Muscle of leg (tissue), 3 donors: ENCODE measurements at regions not wholly inside any gene's neighbourhood (a gene's known extent, or its start where the extent isn't known, plus 50 kb on each side); places are given as distances from the start of the nearest gene placed in this dataset.

Experiments used
- DNase-seq: peaks from one replicate; pipeline ENCODE4 v3.0.0; 2013
- H3K27ac ChIP-seq: one replicate; pipeline ENCODE4 v1.5.1; 2013; ENCODE audit warnings: mild to moderate bottlenecking, low read length, control low read depth
- H3K27me3 ChIP-seq: one replicate; pipeline ENCODE4 v1.6.1; 2013; ENCODE audit warnings: low read length; ENCODE audit not compliant: control insufficient read depth, insufficient read depth
- H3K36me3 ChIP-seq: one replicate; pipeline ENCODE4 v1.6.1; 2013; ENCODE audit warnings: low read length; ENCODE audit not compliant: control insufficient read depth, insufficient read depth
- H3K4me1 ChIP-seq: one replicate; pipeline ENCODE4 v1.6.1; 2013; ENCODE audit warnings: low read length; ENCODE audit not compliant: control insufficient read depth, insufficient read depth
- H3K4me3 ChIP-seq: one replicate; pipeline ENCODE4 v1.5.1; 2013; ENCODE audit warnings: low read length, control low read depth
- H3K9me3 ChIP-seq: replicated peaks from 2 replicates; pipeline ENCODE4 v1.6.1; 2013; ENCODE audit warnings: low read depth, low read length; ENCODE audit not compliant: control insufficient read depth
- WGBS: methylation state at CpG from one replicate; pipeline ENCODE4 v1.1.5; 2013; ENCODE audit warnings: missing lambda C conversion rate; ENCODE audit not compliant: insufficient coverage; 5-methylcytosine and 5-hydroxymethylcytosine counted together

DNA sequence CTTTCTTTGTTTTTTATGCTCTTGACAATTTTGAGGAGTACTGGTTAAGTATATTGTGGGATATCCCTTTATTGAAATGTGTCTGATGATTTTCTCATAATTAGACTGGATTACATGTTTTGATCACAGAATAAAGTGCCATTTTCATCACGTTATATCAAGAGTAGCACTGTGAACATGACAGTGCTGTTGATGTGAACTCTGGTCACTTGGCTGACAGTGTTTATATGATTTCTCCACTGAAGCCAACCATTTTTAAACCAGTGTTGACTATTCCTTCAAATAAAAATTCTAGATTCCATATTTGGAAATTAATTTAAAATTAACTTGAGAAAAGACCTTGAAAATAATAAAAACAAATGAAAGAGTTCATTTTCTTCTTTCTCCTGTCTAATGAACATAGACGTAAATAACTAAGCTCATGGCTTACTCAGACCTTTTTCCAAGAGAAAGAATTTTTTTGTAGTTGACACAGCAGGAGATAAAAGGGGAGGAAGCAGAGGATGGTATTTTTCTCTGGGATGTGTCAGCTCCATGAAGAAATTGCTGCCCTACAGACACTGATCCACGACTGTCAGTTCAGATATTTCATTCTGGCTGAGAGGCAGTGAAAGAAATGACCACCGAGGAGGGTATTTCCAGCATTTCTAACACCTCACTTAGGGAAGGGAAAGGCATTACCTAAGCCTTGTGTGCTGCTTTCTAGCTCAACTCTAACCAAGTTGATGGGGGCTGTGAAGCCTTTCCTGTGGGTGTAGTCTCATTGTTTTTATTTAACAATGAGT is 150.9 kb upstream of the ANK2 start:
- Histone ChIP-seq H3K4me1 (peaks cover 7% of the 10 kb centered on the region), H3K9me3 (no peaks in the 10 kb centered on the region), H3K27ac (no peak overlapping the region), H3K27me3 (no peaks in the 10 kb centered on the region), H3K4me3 (no peak overlapping the region), H3K36me3 (no peaks in the 10 kb centered on the region)
- no peak for DNase-seq
- WGBS = no CpG with 5 or more reads among the region's 4 CpGs

DNA sequence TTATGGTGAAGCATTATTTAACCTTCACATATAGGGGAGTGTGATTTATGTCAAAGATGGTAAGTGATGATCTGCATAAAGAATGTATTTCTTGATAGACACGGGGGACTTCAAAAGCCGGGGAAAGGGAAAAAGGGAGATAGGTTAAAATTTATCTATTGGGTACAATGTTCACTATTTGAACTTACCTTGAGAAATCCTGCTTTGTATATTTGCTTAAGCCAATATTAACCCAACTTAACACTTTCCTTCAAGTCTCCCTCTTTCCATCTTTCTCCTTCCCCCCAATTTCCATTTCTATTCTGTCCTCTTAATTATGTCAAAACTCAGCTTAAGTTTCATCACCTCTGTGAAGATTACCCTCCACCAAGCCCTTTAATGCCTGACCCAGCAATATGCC is 149.0 kb upstream of the ANK2 start:
- Histone ChIP-seq H3K4me1 (peaks cover 7% of the 10 kb centered on the region), H3K27me3 (no peaks in the 10 kb centered on the region), H3K9me3 (no peaks in the 10 kb centered on the region), H3K4me3 (no peak overlapping the region), H3K27ac (no peak overlapping the region), H3K36me3 (no peaks in the 10 kb centered on the region)
- WGBS = no CpG with 5 or more reads among the region's 2 CpGs
- DNase-seq = no peak

DNA sequence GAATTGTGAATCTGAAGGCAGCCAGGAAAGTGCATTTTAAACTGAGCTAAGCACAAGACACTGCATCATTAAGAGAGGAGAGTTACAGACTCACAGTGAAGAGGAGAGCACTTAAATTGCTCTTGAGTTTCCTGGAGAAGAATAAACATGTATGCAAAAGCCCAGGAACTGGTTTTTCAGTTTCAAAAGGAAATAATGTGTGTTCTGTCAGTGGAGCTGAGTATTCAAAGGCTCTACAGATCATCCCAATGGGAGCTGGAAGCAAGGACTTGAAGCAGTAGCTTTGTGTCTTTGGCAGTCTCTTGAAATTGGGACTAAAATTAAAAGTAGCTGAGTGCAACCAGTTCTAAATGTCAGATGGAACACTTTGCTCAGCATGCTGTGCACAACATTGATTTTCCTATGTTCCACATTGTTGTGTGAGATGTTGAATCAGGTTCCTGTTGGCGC is 147.5 kb upstream of the ANK2 start:
- WGBS = no CpG with 5 or more reads among the region's 1 CpG
- peak; percentile 92 for DNase-seq
- H3K36me3 ChIP-seq = peaks cover 2% of the 10 kb centered on the region
- H3K9me3 ChIP-seq = no peaks in the 10 kb centered on the region
- H3K4me3 ChIP-seq = no peak overlapping the region
- H3K4me1 ChIP-seq = peaks cover under 1% of the 10 kb centered on the region
- peak overlapping the region; percentile 54 for H3K27ac ChIP-seq
- H3K27me3 ChIP-seq = no peaks in the 10 kb centered on the region

GRCh38 chr4:112905728-112906127 is 143.7 kb upstream of the ANK2 start:
- Histone ChIP-seq H3K27ac (no peak overlapping the region), H3K36me3 (peaks cover 2% of the 10 kb centered on the region), H3K4me3 (no peak overlapping the region), H3K9me3 (no peaks in the 10 kb centered on the region), H3K27me3 (no peaks in the 10 kb centered on the region), H3K4me1 (peaks cover 4% of the 10 kb centered on the region)
- no peak for DNase-seq
- no CpG with 5 or more reads among the region's 4 CpGs for WGBS

DNA sequence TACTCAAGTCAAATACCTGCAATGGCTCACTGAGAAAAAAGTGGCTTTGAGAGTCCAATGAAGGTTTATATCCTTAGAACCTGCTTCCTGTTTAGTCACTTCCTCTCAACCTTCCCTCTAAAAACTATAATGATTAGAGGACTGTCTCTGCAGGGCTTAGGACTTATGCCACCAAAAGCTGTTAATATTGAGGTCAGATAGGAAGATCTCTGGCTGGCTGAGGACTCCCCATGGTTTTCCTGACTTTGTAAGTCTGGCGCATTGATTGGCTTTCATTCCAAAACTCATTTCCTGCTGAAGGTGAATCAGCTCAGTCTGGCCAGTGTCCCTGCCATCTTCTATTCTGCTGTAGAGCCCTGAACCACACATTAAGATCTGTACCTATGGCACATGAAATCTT is 140.9 kb upstream of the ANK2 start:
- no peak for DNase-seq
- Histone ChIP-seq H3K4me3 (no peak overlapping the region), H3K9me3 (no peaks in the 10 kb centered on the region), H3K4me1 (peaks cover 4% of the 10 kb centered on the region), H3K27me3 (no peaks in the 10 kb centered on the region), H3K27ac (no peak overlapping the region), H3K36me3 (peaks cover 2% of the 10 kb centered on the region)
- 80% methylated on average over 1 of the region's 1 CpG for WGBS

DNA sequence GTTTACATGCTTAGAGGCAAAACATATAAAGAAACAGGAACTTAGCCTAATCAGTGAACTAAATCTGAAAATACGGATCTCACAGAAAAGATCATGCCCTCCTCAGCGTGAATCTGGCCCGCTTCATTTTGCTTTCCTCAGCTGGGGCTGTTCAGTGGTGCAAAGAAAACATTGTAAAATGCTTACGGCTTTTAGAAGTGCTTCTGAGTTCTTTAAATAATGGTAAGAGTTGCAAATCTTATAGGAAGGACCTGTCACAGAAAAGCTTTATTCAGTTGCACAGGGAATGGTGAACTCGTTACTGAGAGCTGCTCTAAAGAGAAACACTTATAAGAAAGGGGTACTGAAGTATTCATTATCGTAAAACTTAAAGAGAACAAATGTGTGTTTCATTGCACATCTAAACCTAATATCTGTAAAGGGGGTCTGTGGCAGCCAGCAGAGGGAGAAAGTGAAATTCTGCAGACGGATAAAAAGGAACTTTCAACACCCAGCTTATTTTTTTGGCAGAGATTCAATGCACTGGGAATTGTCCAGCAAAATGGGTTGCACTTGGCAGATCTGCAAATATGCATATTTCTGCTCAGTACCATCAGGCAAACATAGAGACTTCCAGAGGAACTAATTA is 139.2 kb upstream of the ANK2 start:
- H3K4me3 ChIP-seq = peak overlapping the region; percentile 28
- WGBS = 0% methylated on average over 1 of the region's 7 CpGs
- peak; percentile 86 for DNase-seq
- no peaks in the 10 kb centered on the region for H3K27me3 ChIP-seq
- H3K9me3 ChIP-seq = no peaks in the 10 kb centered on the region
- peaks cover 2% of the 10 kb centered on the region for H3K36me3 ChIP-seq
- H3K4me1 ChIP-seq = peaks cover 4% of the 10 kb centered on the region
- H3K27ac ChIP-seq = peak overlapping the region; percentile 76

DNA sequence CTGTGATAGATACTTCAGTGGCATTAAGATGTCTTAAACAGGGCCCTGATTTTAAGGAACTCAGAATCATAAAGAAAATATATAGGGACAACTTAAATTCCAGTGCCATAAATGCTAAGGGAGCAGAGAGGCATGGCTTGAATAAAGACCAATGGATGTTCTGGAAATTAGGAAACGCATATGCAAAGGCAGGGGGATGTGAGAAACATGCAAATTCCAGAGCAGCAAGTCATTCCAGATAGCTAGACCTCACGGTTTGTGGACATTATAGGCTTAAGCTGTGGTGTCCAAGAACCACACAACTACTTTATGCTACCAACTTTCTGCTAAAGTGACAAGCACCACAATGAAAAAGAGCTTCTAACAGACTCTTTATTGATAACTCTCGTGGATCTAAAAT is 132.6 kb upstream of the ANK2 start:
- WGBS = 65% methylated on average over 2 of the region's 3 CpGs
- no peak overlapping the region for H3K27ac ChIP-seq
- no peaks in the 10 kb centered on the region for H3K9me3 ChIP-seq

DNA sequence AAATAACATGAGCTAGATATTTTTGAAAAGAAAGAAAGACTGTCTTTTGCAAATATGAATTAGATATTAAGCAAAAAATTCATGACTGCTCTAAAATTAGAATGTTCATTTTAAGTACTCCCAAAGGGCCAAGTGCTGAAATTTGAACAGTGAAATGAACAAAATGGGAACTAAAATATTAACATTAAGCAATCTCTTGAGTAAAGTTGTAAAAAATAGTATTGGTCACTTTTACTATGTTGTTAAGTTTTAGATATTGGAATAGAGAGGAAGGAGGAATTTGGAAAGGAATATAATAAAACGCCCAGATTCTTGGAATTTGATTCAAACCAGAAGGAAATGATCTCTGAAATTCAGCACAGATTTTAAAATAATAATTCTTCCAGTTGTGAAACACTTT is 125.9 kb upstream of the ANK2 start:
- H3K4me1 ChIP-seq = no peaks in the 10 kb centered on the region
- DNase-seq = peak; percentile 89
- no peak overlapping the region for H3K4me3 ChIP-seq
- no peaks in the 10 kb centered on the region for H3K27me3 ChIP-seq
- H3K27ac ChIP-seq = peak overlapping the region; percentile 56
- H3K9me3 ChIP-seq = no peaks in the 10 kb centered on the region
- no peaks in the 10 kb centered on the region for H3K36me3 ChIP-seq
- WGBS = no CpG with 5 or more reads among the region's 1 CpG

More for the DNA sequence above, 132.6 kb upstream of the ANK2 start:
- no peaks in the 10 kb centered on the region for H3K27me3 ChIP-seq
- no peaks in the 10 kb centered on the region for H3K4me1 ChIP-seq
- H3K4me3 ChIP-seq = no peak overlapping the region
- DNase-seq = no peak
- H3K36me3 ChIP-seq = no peaks in the 10 kb centered on the region

- Histone ChIP-seq H3K27me3 (no peaks in the 10 kb centered on the region), H3K9me3 (no peaks in the 10 kb centered on the region), H3K4me1 (no peaks in the 10 kb centered on the region), H3K4me3 (no peak overlapping the region), H3K36me3 (no peaks in the 10 kb centered on the region), H3K27ac (no peak overlapping the region)
- no peak for DNase-seq
- 100% methylated on average over 1 of the region's 1 CpG for WGBS
These were observed 122.6 kb upstream of the ANK2 start for GRCh38 chr4:112926819-112927218.

DNA sequence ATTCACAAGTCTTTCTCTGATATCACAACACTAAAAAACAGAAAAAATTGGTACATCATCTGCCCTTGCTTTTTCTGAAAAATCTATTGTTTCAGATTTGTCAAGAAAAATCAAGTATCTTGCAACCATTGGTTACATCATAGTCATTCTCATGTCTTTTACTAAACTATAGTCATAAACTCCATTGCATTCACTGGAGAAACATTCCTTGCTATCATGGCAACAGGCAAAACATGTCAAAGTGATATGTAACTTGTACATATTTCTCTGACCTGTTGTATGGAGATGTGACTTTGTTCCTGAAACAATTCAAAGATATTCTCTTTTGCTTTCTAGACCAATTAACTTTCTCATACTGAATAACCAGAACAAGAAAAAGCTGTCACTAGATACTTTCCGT is 121.9 kb upstream of the ANK2 start:
- no peaks in the 10 kb centered on the region for H3K4me1 ChIP-seq
- WGBS = no CpG with 5 or more reads among the region's 1 CpG
- H3K27ac ChIP-seq = no peak overlapping the region
- H3K4me3 ChIP-seq = no peak overlapping the region
- peak; percentile 80 for DNase-seq
- H3K27me3 ChIP-seq = no peaks in the 10 kb centered on the region
- H3K9me3 ChIP-seq = no peaks in the 10 kb centered on the region
- H3K36me3 ChIP-seq = no peaks in the 10 kb centered on the region
